PC-3 (cell line): ENCODE measurements at regions not wholly inside any gene's neighbourhood (a gene's known extent, or its start where the extent isn't known, plus 50 kb on each side); places are given as distances from the start of the nearest gene placed in this dataset.

Experiments
- EZH2 ChIP-seq: fragments of 300-600 bp; sonication (generic); IDR thresholded peaks from one replicate; pipeline ENCODE4 v1.6.1; 2017; ENCODE audit warnings: antibody characterized with exemption, mild to moderate bottlenecking, low read length; ENCODE audit not compliant: unreplicated experiment
- EZH2phosphoT487 ChIP-seq: fragments of 300-600 bp; sonication (generic); IDR thresholded peaks from 2 replicates; pipeline ENCODE4 v1.6.1; 2018; ENCODE audit warnings: mild to moderate bottlenecking, antibody characterized with exemption, low read length, borderline replicate concordance
- TF ChIP-seq, protein P1 (sequence below): fragments of 300-600 bp; sonication (generic); conservative IDR thresholded peaks from 2 replicates; pipeline ENCODE4 v1.5.1; 2017; ENCODE audit warnings: antibody characterized with exemption, low read depth, mild to moderate bottlenecking, low read length

DNA sequence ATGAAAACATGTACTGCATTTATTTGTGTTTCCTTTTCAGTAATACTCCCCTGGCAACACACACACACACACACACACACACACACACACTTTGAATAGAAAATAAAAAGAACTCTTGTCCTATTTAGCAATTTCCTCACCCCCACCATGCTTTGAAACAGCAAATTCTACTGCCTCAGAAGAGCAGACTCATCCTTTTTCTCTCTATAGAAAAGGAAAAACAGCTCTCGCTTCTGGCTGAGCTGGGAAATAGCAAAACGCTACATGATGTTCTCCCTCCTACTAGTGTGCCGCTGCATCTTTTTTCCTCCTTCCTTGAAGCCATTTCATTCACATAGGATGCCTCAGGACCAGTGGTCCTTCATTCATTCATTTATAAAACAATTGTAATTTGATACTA is 453.6 kb downstream of the CSNK1G3 start:
- TF ChIP-seq, protein P1, sequence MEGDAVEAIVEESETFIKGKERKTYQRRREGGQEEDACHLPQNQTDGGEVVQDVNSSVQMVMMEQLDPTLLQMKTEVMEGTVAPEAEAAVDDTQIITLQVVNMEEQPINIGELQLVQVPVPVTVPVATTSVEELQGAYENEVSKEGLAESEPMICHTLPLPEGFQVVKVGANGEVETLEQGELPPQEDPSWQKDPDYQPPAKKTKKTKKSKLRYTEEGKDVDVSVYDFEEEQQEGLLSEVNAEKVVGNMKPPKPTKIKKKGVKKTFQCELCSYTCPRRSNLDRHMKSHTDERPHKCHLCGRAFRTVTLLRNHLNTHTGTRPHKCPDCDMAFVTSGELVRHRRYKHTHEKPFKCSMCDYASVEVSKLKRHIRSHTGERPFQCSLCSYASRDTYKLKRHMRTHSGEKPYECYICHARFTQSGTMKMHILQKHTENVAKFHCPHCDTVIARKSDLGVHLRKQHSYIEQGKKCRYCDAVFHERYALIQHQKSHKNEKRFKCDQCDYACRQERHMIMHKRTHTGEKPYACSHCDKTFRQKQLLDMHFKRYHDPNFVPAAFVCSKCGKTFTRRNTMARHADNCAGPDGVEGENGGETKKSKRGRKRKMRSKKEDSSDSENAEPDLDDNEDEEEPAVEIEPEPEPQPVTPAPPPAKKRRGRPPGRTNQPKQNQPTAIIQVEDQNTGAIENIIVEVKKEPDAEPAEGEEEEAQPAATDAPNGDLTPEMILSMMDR: no peak
- no peak for TF ChIP-seq EZH2
- no peak for TF ChIP-seq EZH2phosphoT487
